NCI-H146 treated with DMSO at 0.1 percent for 48 hours (cell line): ENCODE measurements at regions not wholly inside any gene's neighbourhood (a gene's known extent, or its start where the extent isn't known, plus 50 kb on each side); places are given as distances from the start of the nearest gene placed in this dataset.
"Not testable (repeated sequence)": the region's sequence is repeated elsewhere in the genome, so short reads cannot be mapped to it uniquely, and the experiment has no call there.

ENCODE experiments used
- DNase-seq: peaks from one replicate; lab custom pipeline; 2025; ENCODE audit not compliant: unreplicated experiment; lab: John Stamatoyannopoulos, UW

DNA sequence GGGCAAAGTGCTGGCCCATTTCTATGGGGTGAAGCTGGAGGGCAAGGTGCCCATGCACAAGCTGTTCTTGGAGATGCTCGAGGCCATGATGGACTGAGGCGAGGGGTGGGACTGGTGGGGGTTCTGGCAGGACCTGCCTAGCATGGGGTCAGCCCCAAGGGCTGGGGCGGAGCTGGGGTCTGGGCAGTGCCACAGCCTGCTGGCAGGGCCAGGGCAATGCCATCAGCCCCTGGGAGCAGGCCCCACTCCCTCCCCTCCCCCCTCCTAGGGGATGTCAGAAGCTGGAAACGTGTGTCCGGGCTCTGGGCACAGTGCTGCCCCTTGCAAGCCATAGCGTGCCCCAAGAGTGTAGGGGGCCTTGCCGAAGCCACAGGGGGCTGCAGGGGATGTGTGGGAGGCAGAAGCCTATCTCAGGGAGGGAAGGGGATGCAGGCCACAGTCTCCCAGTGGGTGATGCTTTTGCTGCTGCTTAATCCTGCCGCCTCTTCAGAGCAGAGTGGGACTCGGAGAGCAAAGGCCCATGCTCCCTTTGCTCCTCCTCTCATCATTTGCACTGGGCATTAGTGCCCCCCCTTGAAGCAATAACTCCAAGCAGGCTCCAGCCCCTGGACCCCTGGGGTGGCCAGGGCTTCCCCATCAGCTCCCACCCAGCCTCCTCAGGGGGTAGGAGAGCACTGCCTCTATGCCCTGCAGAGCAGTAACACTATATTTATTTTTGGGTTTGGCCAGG lies 85.2 kb downstream of the MRPL57 start:
- not testable (repeated sequence) for DNase-seq

DNA sequence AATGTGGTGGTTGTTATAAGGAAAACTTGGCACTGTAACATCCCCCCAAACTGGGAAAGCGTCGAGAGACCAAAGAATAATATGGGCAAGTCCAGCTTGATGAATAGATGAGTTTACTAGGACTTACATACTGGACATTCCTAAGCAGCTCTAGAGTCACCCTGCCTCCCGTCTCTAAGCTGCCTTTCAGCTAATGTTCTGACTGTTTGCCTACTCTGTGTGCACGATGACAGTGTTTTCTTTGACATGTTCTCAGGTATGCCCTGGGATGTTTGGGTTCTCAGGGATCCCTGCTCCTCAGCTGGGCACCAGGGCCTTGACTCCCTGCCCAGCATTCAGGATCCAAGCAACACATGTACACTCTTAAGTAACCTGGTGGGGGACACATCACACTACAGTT lies 87.5 kb downstream of the MRPL57 start:
- DNase-seq, result not testable (repeated sequence)

DNA sequence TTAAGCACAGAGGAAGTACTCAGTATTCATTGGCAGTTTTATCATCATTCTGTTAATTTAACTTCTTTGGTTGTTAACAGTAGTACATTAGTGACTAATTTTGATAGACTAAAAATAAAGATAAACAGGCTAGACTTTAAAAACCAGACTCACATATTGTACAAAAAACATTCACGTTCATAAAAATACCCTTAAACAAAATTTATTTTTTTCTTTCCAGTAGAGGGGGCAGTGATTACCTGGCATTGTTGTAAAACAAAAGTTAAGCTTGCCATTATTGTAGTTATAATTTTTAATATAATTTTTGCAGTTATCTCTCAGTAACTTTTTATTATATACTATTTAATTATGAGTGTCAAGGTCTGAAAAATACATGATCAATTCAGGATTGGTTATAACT lies 92.0 kb downstream of the MRPL57 start:
- DNase-seq, result not testable (repeated sequence)

DNA sequence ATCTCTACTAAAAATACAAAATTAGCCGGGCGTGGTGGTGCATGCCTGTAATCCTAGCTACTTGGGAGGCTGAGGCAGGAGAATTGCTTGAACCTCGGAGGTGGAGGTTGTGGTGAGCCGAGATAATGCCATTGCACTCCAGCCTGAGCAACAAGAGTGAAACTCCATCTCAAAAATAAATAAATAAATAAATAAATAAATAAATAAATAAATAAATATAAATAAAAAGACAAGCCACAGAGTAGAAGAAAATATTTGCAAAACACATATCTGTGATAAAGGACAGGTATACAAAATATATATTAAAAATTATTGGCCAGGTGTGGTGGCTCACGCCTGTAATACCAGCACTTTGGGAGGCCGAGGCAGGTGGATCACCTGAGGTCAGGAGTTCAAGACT lies 96.0 kb downstream of the MRPL57 start:
- DNase-seq, result not testable (repeated sequence)

DNA sequence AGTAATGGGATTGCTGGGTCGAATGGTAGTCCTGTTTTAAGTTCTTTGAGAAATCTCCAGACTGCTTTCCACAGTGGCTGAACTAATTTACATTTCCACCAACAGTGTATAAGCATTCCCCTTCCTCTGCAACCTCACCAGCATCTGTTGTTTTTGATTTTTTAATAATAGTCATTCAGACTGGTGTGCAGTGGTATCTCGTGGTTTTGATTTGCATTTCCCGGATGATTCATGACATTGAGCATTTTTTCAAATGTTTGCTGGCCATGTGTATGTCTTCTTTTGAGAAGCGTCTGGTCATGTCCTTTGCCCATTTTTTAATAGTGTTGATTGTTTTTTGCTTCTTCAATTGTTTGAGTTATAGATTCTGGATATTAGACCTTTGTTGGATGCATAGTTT lies 98.0 kb downstream of the MRPL57 start:
- not testable (repeated sequence) for DNase-seq

DNA sequence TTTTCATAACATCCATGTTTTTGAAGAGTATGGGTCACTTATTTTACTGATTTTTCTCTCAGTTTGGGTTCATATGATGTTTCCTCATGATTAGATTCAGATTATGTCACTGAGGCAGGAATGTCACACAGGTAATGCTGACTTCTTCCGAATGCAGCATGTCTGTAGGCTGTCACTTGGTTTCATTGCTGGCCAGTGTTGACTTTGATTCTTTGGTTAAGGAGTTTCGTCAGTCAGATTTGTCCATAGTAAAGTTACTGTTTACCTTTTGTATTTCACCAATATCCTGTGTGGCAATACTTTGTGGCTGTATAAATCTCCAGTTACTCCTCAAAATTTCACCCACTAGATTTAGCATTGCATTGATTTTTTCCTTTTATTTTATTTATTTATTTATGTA lies 105.6 kb downstream of the MRPL57 start:
- no peak for DNase-seq

DNA sequence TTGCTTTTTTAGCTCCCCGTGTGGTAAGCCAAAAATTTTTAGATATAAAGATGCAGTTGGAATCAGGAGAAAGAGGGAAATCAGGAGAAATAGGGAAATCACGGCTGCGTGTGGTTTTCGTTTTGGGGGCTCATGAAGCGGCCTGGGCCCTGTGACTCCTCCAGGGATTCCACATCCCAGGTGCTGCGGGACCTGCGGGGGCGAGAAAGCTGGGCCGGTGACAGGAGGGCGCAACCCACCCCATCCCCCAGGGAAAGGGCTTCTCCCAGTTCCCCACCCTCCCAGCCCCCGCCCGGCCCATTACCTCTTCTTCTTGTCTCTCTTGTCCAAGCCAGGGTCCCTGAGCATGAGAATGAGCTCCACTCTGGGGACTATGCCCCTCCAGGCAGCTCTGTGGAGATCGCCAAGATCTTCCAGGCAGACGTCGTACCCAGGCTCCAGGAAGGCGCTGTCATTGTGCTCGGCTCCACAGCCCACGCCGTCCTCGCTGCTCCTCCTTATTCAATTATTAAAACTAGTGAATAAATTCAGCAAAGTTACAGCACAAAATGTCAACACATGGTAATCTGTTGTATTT lies 111.0 kb downstream of the MRPL57 start:
- no peak for DNase-seq

DNA sequence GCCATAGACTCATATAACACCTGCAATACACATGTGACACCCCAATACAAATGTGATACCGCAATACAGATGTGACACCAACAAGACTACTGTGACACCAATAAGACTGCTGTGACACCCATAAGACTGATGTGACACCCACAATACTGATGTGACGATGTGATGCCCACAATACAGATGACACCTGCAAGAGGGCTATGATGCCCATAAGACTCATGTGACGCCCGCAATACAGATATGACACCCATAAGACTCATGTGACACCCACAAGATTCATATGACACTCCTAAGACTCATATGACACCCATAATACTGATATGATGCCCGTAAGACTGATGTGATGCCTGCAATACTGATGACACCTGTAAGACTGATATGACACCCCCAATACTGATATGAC lies 113.0 kb downstream of the MRPL57 start:
- DNase-seq, result no peak

DNA sequence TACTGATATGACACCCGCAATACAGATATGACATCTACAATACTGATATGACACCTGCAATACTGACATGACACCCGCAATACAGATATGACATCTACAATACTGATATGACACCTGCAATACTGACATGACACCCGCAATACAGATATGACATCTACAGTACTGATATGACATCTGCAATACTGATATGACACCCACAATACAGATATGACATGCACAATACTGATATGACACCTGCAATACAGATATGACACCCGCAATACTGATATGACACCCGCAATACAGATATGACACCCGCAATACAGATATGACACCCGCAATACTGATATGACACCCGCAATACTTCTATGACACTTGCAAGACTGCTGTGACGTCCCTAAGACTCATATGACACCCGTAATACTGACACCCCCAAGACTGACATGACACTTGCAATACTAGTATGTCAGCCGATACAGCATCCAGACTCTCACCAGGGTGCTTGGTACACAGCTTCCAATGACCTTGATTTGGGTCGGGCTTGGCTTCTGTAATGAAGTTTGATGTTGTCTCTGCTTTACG lies 114.1 kb downstream of the MRPL57 start:
- DNase-seq, result not testable (repeated sequence)

DNA sequence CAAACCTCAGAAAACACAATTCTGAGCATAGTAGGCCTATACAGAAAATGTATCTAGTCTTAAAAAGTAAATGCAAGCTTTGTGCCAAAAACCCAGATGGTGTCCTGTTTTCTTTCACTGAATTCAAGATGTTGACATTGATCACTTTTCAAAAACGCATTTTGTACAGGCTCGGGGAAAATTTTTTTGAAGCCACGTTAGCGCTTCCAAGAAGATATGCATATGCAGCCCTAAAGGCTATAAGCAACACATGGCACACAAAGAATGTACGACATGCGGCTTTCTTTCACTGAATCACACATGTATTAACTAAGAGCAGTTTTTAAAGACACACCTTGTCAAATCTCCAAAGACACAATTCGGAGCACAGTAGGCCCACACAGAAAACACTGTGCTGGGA lies 115.4 kb downstream of the MRPL57 start:
- DNase-seq, result no peak

DNA sequence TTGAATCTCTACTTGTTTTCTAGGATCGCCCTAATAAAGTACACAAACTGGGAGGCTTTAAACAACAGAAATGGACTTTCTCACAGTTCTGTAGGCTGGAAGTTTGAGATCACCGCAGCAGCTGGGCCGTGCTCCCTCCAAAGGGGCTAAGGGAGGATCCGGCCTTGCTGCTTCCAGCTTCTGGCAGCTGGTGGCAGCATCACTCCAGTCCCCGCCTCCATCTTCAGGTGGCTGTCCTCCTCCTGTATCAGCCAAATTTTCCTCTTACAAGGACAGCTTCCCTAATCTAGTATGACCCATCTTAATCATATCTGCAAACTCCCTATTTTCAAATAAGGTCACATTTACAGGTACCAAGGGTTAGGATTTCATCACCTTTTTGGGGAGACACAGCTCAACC lies 120.5 kb downstream of the MRPL57 start:
- peak; percentile 11 for DNase-seq

DNA sequence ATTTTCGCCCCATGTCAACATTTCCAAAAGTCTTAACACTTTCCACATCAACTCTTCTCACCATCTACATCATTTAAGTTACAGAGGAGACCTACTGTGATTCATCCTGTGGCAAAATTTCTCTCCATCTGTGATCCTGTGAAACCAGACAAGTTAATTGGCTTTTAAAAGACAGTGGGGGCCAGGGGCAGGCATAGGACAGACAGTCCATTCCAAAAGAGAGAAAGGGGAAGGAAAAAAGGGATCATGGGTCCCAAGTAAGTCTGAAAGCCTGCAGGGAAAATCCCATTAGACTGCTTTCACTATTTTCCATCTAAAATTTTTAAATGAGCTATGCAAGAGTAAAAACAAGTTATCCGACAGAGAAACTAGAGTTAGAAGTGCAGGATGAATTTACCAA lies 121.0 kb downstream of the MRPL57 start:
- no peak for DNase-seq

DNA sequence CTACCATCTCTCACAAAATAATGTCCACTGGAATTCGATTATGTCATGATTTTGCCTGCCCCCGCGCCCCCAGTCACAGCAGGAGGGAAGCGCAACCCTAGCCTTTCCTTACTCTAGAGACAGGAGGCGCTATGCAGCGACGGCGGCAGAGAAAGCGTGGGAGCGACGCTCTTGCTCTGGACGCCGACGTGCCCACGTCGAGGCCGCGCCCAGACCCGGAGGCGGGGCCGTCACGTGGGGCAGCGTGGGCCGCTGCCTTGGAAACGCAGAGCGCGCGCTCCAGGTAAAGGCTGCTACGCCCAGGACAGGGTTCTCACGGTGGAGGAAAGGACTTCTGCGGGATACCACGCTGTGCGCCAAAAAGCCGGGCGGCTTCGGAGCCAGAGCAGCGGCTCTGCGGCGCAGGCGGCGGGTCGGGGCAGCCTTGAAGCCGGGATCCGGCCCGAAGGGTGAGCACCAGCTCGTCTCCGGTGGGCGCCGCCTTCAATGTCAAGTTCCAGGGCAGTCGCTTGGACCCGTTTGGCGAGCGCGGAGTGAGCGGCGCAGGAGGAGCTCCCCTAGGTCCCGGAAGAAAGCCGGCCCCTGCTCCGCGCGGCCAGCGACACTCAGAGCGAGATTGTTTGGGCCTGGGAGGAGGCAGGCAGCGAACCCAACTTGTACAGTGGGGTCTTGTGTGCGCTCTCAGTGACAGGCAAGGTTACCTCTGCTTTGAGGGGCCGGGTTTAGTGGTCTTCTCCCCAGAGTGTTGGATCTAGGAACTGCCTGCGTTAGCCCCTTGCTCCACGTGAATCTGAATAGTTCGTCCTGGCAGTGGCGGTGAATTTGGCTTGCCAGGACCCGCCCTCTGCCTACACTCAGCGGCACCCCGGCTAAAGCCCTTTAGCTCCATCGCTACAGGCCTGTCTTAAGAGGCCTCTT lies 121.7 kb downstream of the MRPL57 start:
- peak; percentile 63 for DNase-seq

DNA sequence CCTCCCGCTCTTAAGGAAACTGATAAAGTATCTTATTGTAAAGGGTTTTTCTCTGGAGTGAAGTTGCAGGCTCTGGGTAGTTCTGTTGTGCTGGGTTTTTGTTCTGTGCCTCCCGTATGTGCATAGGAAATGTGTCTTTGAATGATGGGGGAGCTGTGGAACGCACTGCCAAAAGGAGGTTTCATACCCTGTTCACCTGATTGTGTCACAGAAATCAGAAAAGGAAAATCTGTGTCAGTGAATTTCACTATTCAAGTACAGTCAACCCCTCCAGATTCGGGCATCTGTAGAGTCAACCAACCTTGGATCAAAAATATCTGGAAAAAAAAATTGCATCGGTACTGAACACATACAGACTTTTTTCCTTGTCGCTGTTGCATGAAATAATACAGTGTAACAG lies 127.8 kb downstream of the MRPL57 start:
- DNase-seq, result no peak

DNA sequence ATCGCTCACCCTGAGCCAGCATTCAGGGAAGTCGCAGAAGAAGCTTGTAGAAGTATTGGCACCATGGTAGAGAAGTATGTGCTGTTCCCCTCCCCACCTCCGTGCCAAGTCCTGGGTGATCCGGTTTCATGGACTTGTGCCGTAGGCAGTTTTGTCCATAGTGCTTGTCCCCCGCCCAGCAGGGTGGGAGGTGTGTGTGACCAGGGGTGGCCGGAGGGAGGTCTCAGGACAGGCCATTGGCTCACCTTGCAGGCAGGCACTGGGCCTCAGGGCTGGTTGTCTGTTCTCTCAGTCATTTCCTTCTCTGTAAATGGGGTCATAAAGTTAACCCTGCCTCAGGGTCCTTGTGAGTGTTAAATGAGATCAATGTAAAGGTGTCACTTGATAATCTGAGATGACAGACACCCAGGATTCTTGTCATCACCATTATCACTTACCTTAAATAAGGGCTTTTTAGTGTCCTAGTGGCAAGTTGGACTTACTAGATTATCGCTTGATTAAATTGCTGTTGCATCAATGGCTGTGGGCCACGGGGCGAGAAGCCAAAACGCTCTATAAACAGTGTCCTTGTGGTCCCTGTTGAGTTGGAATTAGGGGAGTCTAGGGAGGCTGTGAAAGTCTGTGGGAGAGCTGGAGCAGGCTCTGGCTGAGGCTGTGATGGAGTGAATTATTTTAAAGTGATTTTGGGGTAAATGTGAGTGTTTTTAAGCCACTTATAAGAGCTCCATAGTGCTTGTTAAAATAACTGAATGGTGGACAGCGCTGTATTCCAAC lies 130.0 kb downstream of the MRPL57 start:
- DNase-seq, result not testable (repeated sequence)

DNA sequence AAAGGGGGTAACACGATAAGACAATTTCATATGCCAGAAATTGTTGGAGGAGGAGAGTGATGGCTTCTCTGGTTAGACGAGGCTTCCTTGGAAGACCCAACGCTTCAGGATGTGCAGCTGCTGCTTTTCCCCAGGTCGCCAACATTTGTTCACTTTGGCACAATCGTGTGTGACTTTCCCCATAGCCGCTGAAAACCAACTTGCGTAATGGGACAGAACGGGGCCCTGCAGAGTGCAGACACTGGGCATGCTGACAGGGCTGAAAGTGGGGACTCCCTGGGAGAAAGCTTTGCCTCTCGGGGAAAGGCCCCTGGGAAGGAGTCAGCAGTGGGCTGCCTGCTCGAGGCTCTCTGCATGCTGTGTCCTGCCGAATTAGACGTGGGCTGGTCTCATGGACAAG lies 130.7 kb downstream of the MRPL57 start:
- not testable (repeated sequence) for DNase-seq

DNA sequence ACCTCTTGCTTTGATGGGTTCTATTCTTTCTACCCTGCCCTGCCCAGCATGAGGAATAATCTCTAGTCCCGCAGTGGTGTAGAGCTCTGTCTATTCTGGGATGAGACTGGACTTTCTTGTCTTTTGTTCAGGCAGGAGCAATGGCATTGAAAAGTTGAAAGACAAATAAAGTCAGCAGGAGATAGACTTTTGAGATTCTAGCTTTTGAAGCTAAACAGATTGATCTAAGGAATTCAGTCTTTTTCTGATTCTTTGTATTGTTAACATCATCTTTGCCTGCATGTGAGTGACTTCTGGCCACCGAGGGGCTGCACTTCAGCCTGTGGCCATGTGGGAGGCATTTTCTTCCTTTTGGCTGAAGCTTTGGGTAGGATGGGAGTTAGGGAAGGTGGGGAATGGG lies 132.4 kb downstream of the MRPL57 start:
- DNase-seq, result no peak

DNA sequence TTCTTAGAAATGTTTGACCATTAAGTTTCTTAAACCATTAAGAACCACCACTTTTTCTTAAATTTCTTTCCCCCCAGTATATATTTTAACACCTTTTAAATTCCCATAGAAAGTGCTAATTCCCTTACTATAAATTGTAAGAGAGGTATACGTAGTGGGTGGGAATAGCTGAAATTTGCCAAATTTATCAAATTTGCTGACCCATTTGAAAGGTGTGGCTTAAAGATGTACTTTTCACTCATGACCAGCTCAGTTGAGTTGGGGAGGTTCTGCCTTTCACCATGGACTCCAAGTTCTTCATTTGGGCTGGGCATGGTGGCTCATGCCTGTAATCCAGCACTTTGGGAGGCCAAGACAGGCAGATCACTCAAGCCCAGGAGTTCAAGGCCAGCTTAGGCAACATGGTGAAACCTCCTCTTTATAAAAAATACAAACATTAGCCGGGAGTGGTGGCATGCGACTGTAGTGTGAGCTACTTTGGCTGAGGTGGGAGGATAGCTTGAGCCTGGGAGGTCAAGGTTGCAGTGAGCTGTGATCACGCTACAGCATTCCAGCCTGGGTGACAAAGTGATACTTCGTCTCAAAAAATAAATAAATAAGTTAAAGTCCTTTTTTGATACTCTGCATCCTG lies 133.2 kb downstream of the MRPL57 start:
- DNase-seq, result no peak

DNA sequence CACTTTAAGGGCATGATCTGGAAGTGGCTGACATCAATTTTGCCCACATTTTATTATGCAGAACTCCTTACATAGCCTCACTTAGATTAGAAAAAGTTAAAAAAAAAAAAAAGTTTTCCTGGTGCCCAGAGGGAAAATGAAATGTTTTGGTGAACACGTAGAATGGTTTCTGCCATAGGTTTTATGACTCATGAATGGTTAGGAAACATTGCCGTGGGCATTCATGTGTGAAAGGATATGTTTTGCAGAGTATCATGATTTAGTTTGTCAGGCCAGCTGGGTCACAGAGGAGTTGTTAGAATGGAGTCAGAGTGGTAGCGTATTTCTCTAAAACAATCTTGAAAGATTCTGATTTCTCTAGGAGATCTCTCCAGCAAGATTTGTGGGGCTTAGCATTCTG lies 133.8 kb downstream of the MRPL57 start:
- DNase-seq, result no peak

DNA sequence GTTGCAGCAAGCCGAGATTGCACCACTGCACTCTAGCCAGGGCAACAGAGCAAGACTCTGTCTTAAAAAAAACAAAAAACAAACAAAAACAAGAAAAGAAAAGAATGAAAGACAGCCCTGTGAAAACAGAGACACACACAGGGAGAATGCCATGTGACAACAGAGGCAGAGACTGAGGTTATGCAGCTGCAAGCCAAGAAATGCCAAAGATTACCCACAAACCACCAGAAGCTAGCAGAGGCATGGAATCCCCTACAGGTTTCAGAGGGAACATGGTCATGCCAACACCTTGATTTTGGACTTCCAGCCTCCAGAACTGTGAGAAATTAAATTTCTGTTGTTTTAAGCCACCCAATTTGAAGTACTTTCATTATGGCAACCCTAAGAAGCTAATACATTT lies 138.5 kb downstream of the MRPL57 start:
- DNase-seq, result not testable (repeated sequence)
